ENCODE measurements at regions not wholly inside any gene's neighbourhood (a gene's known extent, or its start where the extent isn't known, plus 50 kb on each side); places are given as distances from the start of the nearest gene placed in this dataset.

DNA sequence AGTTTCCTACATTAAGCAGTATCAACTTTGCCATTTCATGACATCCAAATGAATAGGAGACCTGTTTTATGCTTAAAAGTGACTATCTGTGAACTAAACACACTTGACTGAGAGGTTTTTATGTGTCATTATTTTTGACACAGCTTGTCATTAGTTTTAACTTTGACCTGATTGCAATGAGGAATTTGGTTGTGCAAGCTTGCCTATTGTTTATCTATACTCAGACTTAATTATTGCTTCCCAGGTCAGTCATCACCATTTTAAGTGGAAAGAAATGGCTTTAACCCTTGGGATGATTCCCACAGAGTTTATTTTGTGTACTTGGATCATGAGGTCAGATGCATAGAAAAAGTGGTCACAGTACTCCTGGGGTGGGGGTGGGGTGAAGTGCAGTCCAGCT lies 171.0 kb upstream of the PRICKLE1 start:
- Histone ChIP-seq H3K9me3 (ENCODE audit: control insufficient read depth in 4 of 4, insufficient read depth in 3 of 4, low read length in 3 of 4) (peaks cover 0 to 2% (median 0%) of the 10 kb centered on the region in 4 donors), H3K27me3 (ENCODE audit: control insufficient read depth in 3 of 3, insufficient read depth in 3 of 3, low read length in 2 of 3) (no peaks in the 10 kb centered on the region), H3K4me1 (ENCODE audit: control insufficient read depth in 5 of 5, insufficient read depth in 5 of 5, low read length in 5 of 5) (peaks cover 0 to 24% (median 11%) of the 10 kb centered on the region in 5 donors), H3K4me3 (no peak overlapping the region), H3K27ac (ENCODE audit: low read depth in 1 of 2, low read length in 1 of 2) (no peak overlapping the region), H3K9ac (ENCODE audit: insufficient read depth in 1 of 2, low read length in 2 of 2) (no peak overlapping the region), H3K36me3 (ENCODE audit: control insufficient read depth in 4 of 4, insufficient read depth in 4 of 4, low read length in 4 of 4) (no peaks in the 10 kb centered on the region)
- no peak for DNase-seq
- no peak for ATAC-seq (ENCODE audit: insufficient read depth, low FRiP score)
- TF ChIP-seq, protein P1, sequence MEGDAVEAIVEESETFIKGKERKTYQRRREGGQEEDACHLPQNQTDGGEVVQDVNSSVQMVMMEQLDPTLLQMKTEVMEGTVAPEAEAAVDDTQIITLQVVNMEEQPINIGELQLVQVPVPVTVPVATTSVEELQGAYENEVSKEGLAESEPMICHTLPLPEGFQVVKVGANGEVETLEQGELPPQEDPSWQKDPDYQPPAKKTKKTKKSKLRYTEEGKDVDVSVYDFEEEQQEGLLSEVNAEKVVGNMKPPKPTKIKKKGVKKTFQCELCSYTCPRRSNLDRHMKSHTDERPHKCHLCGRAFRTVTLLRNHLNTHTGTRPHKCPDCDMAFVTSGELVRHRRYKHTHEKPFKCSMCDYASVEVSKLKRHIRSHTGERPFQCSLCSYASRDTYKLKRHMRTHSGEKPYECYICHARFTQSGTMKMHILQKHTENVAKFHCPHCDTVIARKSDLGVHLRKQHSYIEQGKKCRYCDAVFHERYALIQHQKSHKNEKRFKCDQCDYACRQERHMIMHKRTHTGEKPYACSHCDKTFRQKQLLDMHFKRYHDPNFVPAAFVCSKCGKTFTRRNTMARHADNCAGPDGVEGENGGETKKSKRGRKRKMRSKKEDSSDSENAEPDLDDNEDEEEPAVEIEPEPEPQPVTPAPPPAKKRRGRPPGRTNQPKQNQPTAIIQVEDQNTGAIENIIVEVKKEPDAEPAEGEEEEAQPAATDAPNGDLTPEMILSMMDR (IDR thresholded peaks at IDR 0.05; ENCODE audit: control extremely low read depth, extremely low read depth), result no peak

DNA sequence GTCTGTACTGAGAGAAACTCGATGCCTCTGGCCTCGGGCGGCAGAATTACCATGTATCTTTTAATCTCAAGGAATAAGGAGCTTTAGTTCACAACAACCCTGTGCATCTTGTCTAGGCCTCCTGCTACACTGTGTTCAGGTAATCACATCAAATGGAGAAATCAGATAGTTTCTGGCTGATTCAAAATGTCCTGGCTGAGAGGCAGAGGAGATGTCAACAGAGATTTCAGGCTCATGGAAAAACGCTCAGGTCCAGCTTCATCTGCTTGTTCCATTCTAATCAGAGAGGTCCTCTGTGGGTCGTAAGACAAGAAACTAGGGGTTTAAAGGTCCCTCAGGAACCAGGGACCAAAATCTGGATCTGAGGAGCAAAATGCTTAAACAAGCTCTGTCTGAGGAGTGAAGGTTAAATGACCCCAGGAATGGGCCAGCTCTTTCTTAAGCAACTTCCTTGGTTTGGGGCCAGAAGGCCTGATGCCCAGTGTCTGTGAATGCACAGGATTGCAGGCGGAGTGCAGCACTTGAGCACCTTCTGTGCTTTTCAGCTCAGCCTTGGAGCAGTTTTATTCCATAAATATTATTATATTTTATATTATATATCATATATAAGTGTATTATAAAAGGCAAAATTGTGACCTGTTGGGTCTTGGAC lies 170.2 kb upstream of the PRICKLE1 start:
- 78 to 81% methylated on average over 6 of the region's 6 CpGs for WGBS, 2 donors
- peak; percentile 70 to 84 (median 74) for DNase-seq

DNA sequence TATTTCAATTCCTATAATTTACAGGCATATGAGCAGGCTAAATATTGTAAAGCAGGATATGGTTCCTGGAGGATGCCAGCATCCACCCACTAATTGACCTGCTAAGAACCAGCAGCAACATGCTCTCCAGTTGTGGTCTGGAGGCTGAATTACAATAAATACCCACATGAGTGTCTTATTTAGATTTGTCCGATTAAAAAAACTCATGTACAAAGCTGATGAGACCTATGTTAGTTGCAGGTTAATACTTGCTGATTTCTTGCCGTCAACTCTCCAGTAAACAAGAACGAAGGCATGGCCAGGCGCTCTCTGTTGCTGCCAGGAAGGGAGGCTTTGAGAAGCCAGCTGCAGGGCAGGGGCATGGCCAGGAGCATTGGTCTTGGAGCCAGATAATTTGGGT lies 169.3 kb upstream of the PRICKLE1 start:
- ATAC-seq (ENCODE audit: insufficient read depth, low FRiP score) (no peak), DNase-seq (no peak)
- Histone ChIP-seq H3K9me3 (ENCODE audit: control insufficient read depth in 4 of 4, insufficient read depth in 3 of 4, low read length in 3 of 4) (peaks cover 0 to 2% (median 0%) of the 10 kb centered on the region in 4 donors), H3K9ac (ENCODE audit: insufficient read depth in 1 of 2, low read length in 2 of 2) (no peak overlapping the region), H3K27ac (ENCODE audit: low read depth in 1 of 2, low read length in 1 of 2) (no peak overlapping the region), H3K27me3 (ENCODE audit: control insufficient read depth in 3 of 3, insufficient read depth in 3 of 3, low read length in 2 of 3) (no peaks in the 10 kb centered on the region), H3K4me1 (ENCODE audit: control insufficient read depth in 5 of 5, insufficient read depth in 5 of 5, low read length in 5 of 5) (peaks cover 0 to 24% (median 11%) of the 10 kb centered on the region in 5 donors), H3K4me3 (no peak overlapping the region), H3K36me3 (ENCODE audit: control insufficient read depth in 4 of 4, insufficient read depth in 4 of 4, low read length in 4 of 4) (no peaks in the 10 kb centered on the region)
- WGBS, 2 donors, result 92 to 96% methylated on average over 4 of the region's 4 CpGs
- TF ChIP-seq, protein P1 (IDR thresholded peaks at IDR 0.05; ENCODE audit: control extremely low read depth, extremely low read depth), result no peak

More for the DNA sequence above, 170.2 kb upstream of the PRICKLE1 start:
- no peak overlapping the region for H3K4me3 ChIP-seq
- H3K27me3 ChIP-seq (ENCODE audit: control insufficient read depth in 3 of 3, insufficient read depth in 3 of 3, low read length in 2 of 3), result no peaks in the 10 kb centered on the region
- TF ChIP-seq, protein P1 (IDR thresholded peaks at IDR 0.05; ENCODE audit: control extremely low read depth, extremely low read depth), result no peak
- ATAC-seq (ENCODE audit: insufficient read depth, low FRiP score), result peak; percentile 45
- no peak overlapping the region for H3K9ac ChIP-seq (ENCODE audit: insufficient read depth in 1 of 2, low read length in 2 of 2)
- peak overlapping the region in 1 of 2 donors; percentile 41 for H3K27ac ChIP-seq (ENCODE audit: low read depth in 1 of 2, low read length in 1 of 2)
- H3K9me3 ChIP-seq (ENCODE audit: control insufficient read depth in 4 of 4, insufficient read depth in 3 of 4, low read length in 3 of 4), result peaks cover 0 to 2% (median 0%) of the 10 kb centered on the region in 4 donors
- no peaks in the 10 kb centered on the region for H3K36me3 ChIP-seq (ENCODE audit: control insufficient read depth in 4 of 4, insufficient read depth in 4 of 4, low read length in 4 of 4)
- peaks cover 0 to 24% (median 11%) of the 10 kb centered on the region in 5 donors for H3K4me1 ChIP-seq (ENCODE audit: control insufficient read depth in 5 of 5, insufficient read depth in 5 of 5, low read length in 5 of 5)

Measured in lung (tissue), 11 donors.